HG03565 (cell line): ENCODE measurements at regions not wholly inside any gene's neighbourhood (a gene's known extent, or its start where the extent isn't known, plus 50 kb on each side); places are given as distances from the start of the nearest gene placed in this dataset.
A peak's percentile ranks its signal among the peaks of the same experiment; 100 is the strongest.
"Not testable (repeated sequence)": the region's sequence is repeated elsewhere in the genome, so short reads cannot be mapped to it uniquely, and the experiment has no call there.

Experiments
- ATAC-seq: cut with Tn5 transposase; IDR thresholded peaks from one replicate; pipeline ENCODE4 v1.9.1; 2021; ENCODE audit warnings: mild to moderate bottlenecking, moderate library complexity; ENCODE audit not compliant: unreplicated experiment

- ATAC-seq: no peak
Measured at GRCh38 chr10:80741278-80741677, 203.6 kb downstream of the SH2D4B start.

GRCh38 chr10:80750268-80750667 lies 212.6 kb downstream of the SH2D4B start:
- no peak for ATAC-seq

GRCh38 chr10:80751940-80752339 lies 214.2 kb downstream of the SH2D4B start:
- no peak for ATAC-seq

- no peak for ATAC-seq
Measured at GRCh38 chr10:80753612-80754011, 215.9 kb downstream of the SH2D4B start.

GRCh38 chr10:80755893-80756292 lies 218.2 kb downstream of the SH2D4B start:
- no peak for ATAC-seq

- ATAC-seq: no peak
Measured at GRCh38 chr10:80759693-80760092, 222.0 kb downstream of the SH2D4B start.

GRCh38 chr10:80760914-80761371 lies 223.2 kb downstream of the SH2D4B start:
- peak; percentile 57 for ATAC-seq

- ATAC-seq: no peak
Measured at GRCh38 chr10:80767963-80768362, 230.3 kb downstream of the SH2D4B start.

- no peak for ATAC-seq
Measured at GRCh38 chr10:80769700-80770160, 232.0 kb downstream of the SH2D4B start.

GRCh38 chr10:80770239-80770638 lies 232.5 kb downstream of the SH2D4B start:
- no peak for ATAC-seq

- no peak for ATAC-seq
Measured at GRCh38 chr10:80771285-80771684, 233.6 kb downstream of the SH2D4B start.

GRCh38 chr10:80771902-80772555 lies 234.3 kb downstream of the SH2D4B start:
- no peak for ATAC-seq

GRCh38 chr10:80772596-80772995 lies 234.9 kb downstream of the SH2D4B start:
- ATAC-seq: no peak

GRCh38 chr10:80784695-80785094 lies 247.0 kb downstream of the SH2D4B start:
- ATAC-seq: no peak

GRCh38 chr10:80786322-80786721 lies 248.6 kb downstream of the SH2D4B start:
- ATAC-seq: no peak

GRCh38 chr10:80787952-80788351 lies 250.2 kb downstream of the SH2D4B start:
- ATAC-seq: no peak

- ATAC-seq: no peak
Measured at GRCh38 chr10:80794994-80795393, 257.3 kb downstream of the SH2D4B start.

GRCh38 chr10:80805343-80806020 lies 267.8 kb downstream of the SH2D4B start:
- no peak for ATAC-seq

- ATAC-seq: no peak
Measured at GRCh38 chr10:80814147-80814652, 276.5 kb downstream of the SH2D4B start.

GRCh38 chr10:80829151-80829550 lies 291.4 kb downstream of the SH2D4B start:
- no peak for ATAC-seq

- no peak for ATAC-seq
Measured at GRCh38 chr10:80829562-80829961, 291.9 kb downstream of the SH2D4B start.

GRCh38 chr10:80832693-80833092 lies 295.0 kb downstream of the SH2D4B start:
- not testable (repeated sequence) for ATAC-seq
